HepG2 (cell line): ENCODE measurements at regions not wholly inside any gene's neighbourhood (a gene's known extent, or its start where the extent isn't known, plus 50 kb on each side); places are given as distances from the start of the nearest gene placed in this dataset.

ENCODE experiments used
- ATAC-seq: fragments of 200-7000 bp; cut with Tn5 transposase; 3 replicates; pipeline ENCODE4 v1.9.1; 2020; ENCODE audit warnings: mild to moderate bottlenecking, moderate library complexity
- BruUV-seq: library from RNA; stranded (reverse); fragments of 400-500 nt; replicated peaks from 2 replicates; lab custom pipeline; 2021; lab: Mats Ljungman, UMichigan
- CTCF ChIA-PET: fragments of 300-600 bp; formaldehyde crosslinking; extraction: SDS; loops from one replicate; lab custom pipeline; 2021; ENCODE audit warnings: low total read pairs, inconsistent platforms, low intra/inter-chr PET ratio; lab: Yijun Ruan, JAX
- POLR2A ChIA-PET: fragments of 350-600 bp; sonication (Branson Sonifier 250); formaldehyde crosslinking; loops from one replicate; lab custom pipeline; 2020; ENCODE audit warnings: antibody characterized with exemption, inconsistent platforms; lab: Yijun Ruan, JAX
- DNase-seq: peaks from one replicate; pipeline ENCODE4 v3.0.0-alpha.2; 2015; ENCODE audit warnings: low spot score
- FAIRE-seq: peaks from 3 replicates; lab custom pipeline; 2011; peaks lifted over from hg19 to GRCh38; lab: Jason Lieb, UNC
- H2AFZ ChIP-seq: one replicate; pipeline ENCODE4 v1.6.1; 2011; ENCODE audit warnings: low read length, inconsistent platforms
- H3K27ac ChIP-seq: fragments of 300-600 bp; 3 replicates; pipeline ENCODE4 v1.8.0; 2011; ENCODE audit warnings: mixed run types, mild to moderate bottlenecking, mixed read lengths, low read length, inconsistent platforms; ENCODE audit not compliant: insufficient read depth; ENCODE audit errors: extremely low read length
- H3K27me3 ChIP-seq, 2 experiments: fragments of 200-600 bp in 1 of 2; 2 replicates in 1 of 2; 3 replicates in 1 of 2; pipeline versions ENCODE4 v1.6.0 to v1.8.0; 2011; ENCODE audit warnings: low read length in 2 of 2, mild to moderate bottlenecking in 2 of 2, moderate library complexity in 2 of 2, inconsistent platforms in 1 of 2; ENCODE audit not compliant: insufficient read depth in 2 of 2, control insufficient read depth in 1 of 2
- H3K36me3 ChIP-seq, 2 experiments: fragments of 200-600 bp in 1 of 2; replicated peaks in 1 of 2; 2 replicates in 1 of 2; 3 replicates in 1 of 2; pipeline versions ENCODE4 v1.5.1 to v1.8.0; 2011; ENCODE audit warnings: low read length in 2 of 2, inconsistent platforms in 1 of 2; ENCODE audit not compliant: insufficient read depth in 2 of 2, control insufficient read depth in 1 of 2
- H3K4me1 ChIP-seq: 2 replicates; pipeline ENCODE4 v1.5.1; 2012; ENCODE audit warnings: low read length, inconsistent platforms; ENCODE audit not compliant: insufficient read depth
- H3K4me2 ChIP-seq: 2 replicates; pipeline ENCODE4 v1.6.0; 2011; ENCODE audit warnings: low read depth, low read length, inconsistent platforms
- H3K4me3 ChIP-seq, 3 experiments: fragments of 200-600 bp in 1 of 3; sonication (generic), shearing (Covaris generic) in 1 of 3; replicated peaks in 1 of 3; 2 replicates each; pipeline ENCODE4 v1.5.1; 2011 to 2016; ENCODE audit warnings: low read length in 3 of 3, inconsistent platforms in 2 of 3, low read depth in 2 of 3, mild to moderate bottlenecking in 2 of 3, control low read depth in 1 of 3, mixed read lengths in 1 of 3; ENCODE audit not compliant: insufficient read depth in 1 of 3
- H3K79me2 ChIP-seq: one replicate; pipeline ENCODE4 v1.6.1; 2011; ENCODE audit warnings: low read length, inconsistent platforms; ENCODE audit not compliant: insufficient read depth
- H3K9ac ChIP-seq: 2 replicates; pipeline ENCODE4 v1.6.0; 2011; ENCODE audit warnings: mild to moderate bottlenecking, low read depth, low read length, inconsistent platforms; ENCODE audit not compliant: insufficient read depth
- H3K9me3 ChIP-seq: 2 replicates; pipeline ENCODE4 v1.5.1; 2012; ENCODE audit warnings: mild to moderate bottlenecking, low read length
- H4K20me1 ChIP-seq: 2 replicates; pipeline ENCODE4 v1.6.0; 2011; ENCODE audit warnings: inconsistent platforms, mild to moderate bottlenecking, low read length, moderate library complexity; ENCODE audit not compliant: insufficient read depth
- CBX2 ChIP-seq, 2 experiments: fragments of 200-600 bp in 1 of 2; sonication (generic); formaldehyde crosslinking in 1 of 2; IDR thresholded peaks; 2 replicates each; pipeline versions ENCODE4 v1.7.0 to v1.8.1; 2018 to 2022; ENCODE audit warnings: low read depth in 2 of 2, low read length in 1 of 2, mild to moderate bottlenecking in 1 of 2, missing genetic modification reagents in 1 of 2
- CREM ChIP-seq, 2 experiments: sonication (generic) in 1 of 2; formaldehyde crosslinking in 1 of 2; IDR thresholded peaks; 2 replicates each; pipeline versions ENCODE4 v1.4.0 to v1.6.1; 2016 to 2020; ENCODE audit warnings: antibody characterized with exemption in 1 of 2, mild to moderate bottlenecking in 1 of 2, missing genetic modification reagents in 1 of 2
- CSRNP1 ChIP-seq: sonication (generic); formaldehyde crosslinking; IDR thresholded peaks from 2 replicates; pipeline ENCODE4 v1.8.1; 2023; ENCODE audit warnings: mild to moderate bottlenecking, missing genetic modification reagents
- MAFG ChIP-seq: sonication (generic); formaldehyde crosslinking; IDR thresholded peaks from 2 replicates; pipeline ENCODE4 v1.5.1; 2020; ENCODE audit warnings: mild to moderate bottlenecking, missing genetic modification reagents
- MAX ChIP-seq: IDR thresholded peaks from 2 replicates; pipeline ENCODE4 v1.6.1; 2012; ENCODE audit warnings: inconsistent platforms
- MXD1 ChIP-seq: sonication (generic); formaldehyde crosslinking; IDR thresholded peaks from 2 replicates; pipeline ENCODE4 v1.4.0; 2020; ENCODE audit warnings: mild to moderate bottlenecking, missing genetic modification reagents
- NONO ChIP-seq, 2 experiments: fragments of 450-650 bp in 1 of 2; sonication (generic) in 1 of 2; formaldehyde crosslinking in 1 of 2; IDR thresholded peaks in 1 of 2; conservative IDR thresholded peaks in 1 of 2; 2 replicates each; pipeline versions ENCODE4 v1.6.1 to v1.8.0; 2017 to 2022; ENCODE audit warnings: mild to moderate bottlenecking in 1 of 2, missing genetic modification reagents in 1 of 2, moderate library complexity in 1 of 2
- PITX1 ChIP-seq: sonication (generic); formaldehyde crosslinking; IDR thresholded peaks from 2 replicates; pipeline ENCODE4 v1.5.1; 2020; ENCODE audit warnings: mild to moderate bottlenecking, missing genetic modification reagents
- RAD21 ChIP-seq: fragments of 450-650 bp; formaldehyde crosslinking; IDR thresholded peaks from 2 replicates; pipeline ENCODE4 v1.5.0; 2020; ENCODE audit warnings: mild to moderate bottlenecking
- ZBTB33 ChIP-seq: sonication (generic); formaldehyde crosslinking; IDR thresholded peaks from 2 replicates; pipeline ENCODE4 v1.4.0; 2020; ENCODE audit warnings: missing genetic modification reagents
- ZKSCAN1 ChIP-seq: fragments of 150-350 bp; IDR thresholded peaks from 2 replicates; pipeline ENCODE4 v1.6.1; 2014; ENCODE audit warnings: low read length
- ZKSCAN5 ChIP-seq: sonication (generic); formaldehyde crosslinking; IDR thresholded peaks from 2 replicates; pipeline ENCODE4 v1.5.1; 2020; ENCODE audit warnings: mild to moderate bottlenecking, missing genetic modification reagents
- ZNF121 ChIP-seq: sonication (generic); formaldehyde crosslinking; IDR thresholded peaks from 2 replicates; pipeline ENCODE4 v1.5.0; 2020; ENCODE audit warnings: mild to moderate bottlenecking, missing genetic modification reagents
- ZNF274 ChIP-seq: sonication (generic); formaldehyde crosslinking; IDR thresholded peaks from 2 replicates; pipeline ENCODE4 v1.5.1; 2020; ENCODE audit warnings: mild to moderate bottlenecking, missing genetic modification reagents
- WGBS: methylation state at CpG from one replicate; pipeline ENCODE4 v1.1.6; 2017; ENCODE audit warnings: low lambda C conversion rate; 5-methylcytosine and 5-hydroxymethylcytosine counted together
- in situ Hi-C: cut with HindIII; loops from 2 replicates; pipeline ENCODE4 v1.10.0; 2017; ENCODE audit warnings: low pct_unique_long_range_greater_than_20kb; ENCODE audit not compliant: extremely low pct_ligation_motif_present
- intact Hi-C: fragments of 100-400 bp; cut with micrococcal nuclease; formaldehyde crosslinking; loops from one replicate; pipeline ENCODE4 v1.10.0; 2022; ENCODE audit not compliant: unreplicated experiment

- no peaks in the 10 kb centered on the region for H3K36me3 ChIP-seq
- no peaks in the 10 kb centered on the region for H3K9me3 ChIP-seq
- H4K20me1 ChIP-seq, result no peaks in the 10 kb centered on the region
- intact Hi-C loops (loop anchor here (10.0 kb wide), 1 partner anchor 53 kb away; the partner anchor contains the start of gene CEBPB), in situ Hi-C loops (no loop called here)
- no TSS peak for BruUV-seq
- 41% methylated on average over 9 of the region's 9 CpGs for WGBS
- peak overlapping the region in 1 of 3 experiments; percentile 47; a peak in 1 of 6 replicates for H3K4me3 ChIP-seq
- CTCF ChIA-PET, result no interaction called here
- no peak overlapping the region; the same call in 1 of the 2 replicates for H3K4me2 ChIP-seq
- H3K9ac ChIP-seq, result no peak overlapping the region
- H3K27me3 ChIP-seq, result peaks cover 18 to 39% of the 10 kb centered on the region in 2 experiments; a peak in 4 of 5 replicates
- DNase-seq, result no peak
- H3K4me1 ChIP-seq, result peaks cover 81% of the 10 kb centered on the region
- FAIRE-seq, result no peak
- no peak for ATAC-seq
- POLR2A ChIA-PET, result interaction anchor here (0.7 to 1.3 kb wide), 6 partner anchors 13 to 59 kb away, joined by 3 to 4 read pairs (median 3); partner anchors contain the start of gene CEBPB
- H3K79me2 ChIP-seq, result no peaks in the 10 kb centered on the region
- H2AFZ ChIP-seq, result no peak overlapping the region
- H3K27ac ChIP-seq, result no peak overlapping the region
- TF ChIP-seq PITX1 (CRISPR knock-in tag), result 0 out of 2 replicates have a peak, but pooled peaks have one; percentile 8
- no peak for TF ChIP-seq CSRNP1 (CRISPR knock-in tag)
- TF ChIP-seq MAX, result 0 out of 2 replicates have a peak, but pooled peaks have one; percentile 1
- peak; percentile 83 for TF ChIP-seq ZNF121 (CRISPR knock-in tag)
- peak; percentile 49; the same call in 1 of the 2 replicates for TF ChIP-seq ZKSCAN5 (CRISPR knock-in tag)
- TF ChIP-seq RAD21 (CRISPR knock-in tag), result no peak
- peak; percentile 81 for TF ChIP-seq ZKSCAN1
- TF ChIP-seq CREM (IDR thresholded peaks at IDR 0.05), result no peak
- TF ChIP-seq CREM (CRISPR knock-in tag; IDR thresholded peaks at IDR 0.05), result no peak
- TF ChIP-seq MXD1, result no peak
- no peak for TF ChIP-seq NONO (IDR thresholded peaks at IDR 0.05)
- TF ChIP-seq NONO (CRISPR knock-in tag; conservative IDR thresholded peaks at IDR 0.05), result 0 out of 2 replicates have a peak, but pooled peaks have one; percentile 26
- TF ChIP-seq MAFG (CRISPR knock-in tag), result 0 out of 2 replicates have a peak, but pooled peaks have one; percentile 8
- 0 out of 2 replicates have a peak, but pooled peaks have one; percentile 11 for TF ChIP-seq ZBTB33
- 0 out of 2 replicates have a peak, but pooled peaks have one; percentile 46 for TF ChIP-seq ZNF274 (CRISPR knock-in tag)
- no peak for TF ChIP-seq CBX2 (IDR thresholded peaks at IDR 0.05; ENCODE audit: low read depth, low read length)
- 0 out of 2 replicates have a peak, but pooled peaks have one; percentile 50 for TF ChIP-seq CBX2 (CRISPR knock-in tag; IDR thresholded peaks at IDR 0.05; ENCODE audit: low read depth)
Observed at GRCh38 chr20:50247196-50248094, 56.8 kb downstream of the CEBPB start.
